GM21526 (cell line): ENCODE measurements at regions not wholly inside any gene's neighbourhood (a gene's known extent, or its start where the extent isn't known, plus 50 kb on each side); places are given as distances from the start of the nearest gene placed in this dataset.

Experiments used
- ATAC-seq: cut with Tn5 transposase; IDR thresholded peaks from one replicate; pipeline ENCODE4 v1.9.1; 2021; ENCODE audit warnings: moderate library complexity; ENCODE audit not compliant: unreplicated experiment, low FRiP score

DNA sequence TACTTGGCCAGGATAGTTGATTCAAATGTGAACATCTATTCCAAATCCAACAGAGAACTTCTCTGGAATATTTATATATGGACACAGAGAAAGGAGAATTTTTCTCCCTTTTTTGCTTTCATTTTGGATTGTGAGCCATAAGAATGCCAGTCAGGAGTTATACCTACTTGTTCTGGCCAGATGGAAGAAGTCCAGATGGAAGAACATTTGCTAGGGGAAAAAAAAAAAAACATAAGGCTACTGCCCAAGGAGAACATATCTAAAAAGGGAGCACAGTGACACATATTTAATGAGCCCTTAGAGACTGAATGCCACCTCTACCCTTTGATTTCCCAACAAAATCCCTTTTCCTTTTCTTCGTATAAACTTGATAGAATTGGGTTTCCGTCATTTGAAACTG lies 61.7 kb upstream of the PPP2R2B start:
- no peak for ATAC-seq

DNA sequence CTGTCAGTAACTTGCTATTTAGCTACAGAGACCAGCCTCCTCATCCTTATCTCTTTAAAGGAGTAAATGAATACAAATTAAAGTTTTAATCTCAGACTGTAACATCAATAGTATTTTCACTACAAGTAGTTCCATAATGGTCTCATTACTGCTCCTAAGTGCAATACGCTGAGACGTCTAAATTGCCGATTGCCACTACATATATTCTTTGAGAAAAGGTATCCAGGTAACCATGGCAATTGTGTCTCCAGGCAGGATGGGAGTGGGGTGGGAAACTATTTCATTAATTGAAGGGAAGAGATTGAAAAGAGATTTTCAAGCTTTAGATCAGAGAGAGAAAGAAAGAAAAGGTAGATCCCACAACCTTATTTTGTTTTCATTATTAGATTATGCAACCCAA lies 65.5 kb upstream of the PPP2R2B start:
- ATAC-seq = no peak

DNA sequence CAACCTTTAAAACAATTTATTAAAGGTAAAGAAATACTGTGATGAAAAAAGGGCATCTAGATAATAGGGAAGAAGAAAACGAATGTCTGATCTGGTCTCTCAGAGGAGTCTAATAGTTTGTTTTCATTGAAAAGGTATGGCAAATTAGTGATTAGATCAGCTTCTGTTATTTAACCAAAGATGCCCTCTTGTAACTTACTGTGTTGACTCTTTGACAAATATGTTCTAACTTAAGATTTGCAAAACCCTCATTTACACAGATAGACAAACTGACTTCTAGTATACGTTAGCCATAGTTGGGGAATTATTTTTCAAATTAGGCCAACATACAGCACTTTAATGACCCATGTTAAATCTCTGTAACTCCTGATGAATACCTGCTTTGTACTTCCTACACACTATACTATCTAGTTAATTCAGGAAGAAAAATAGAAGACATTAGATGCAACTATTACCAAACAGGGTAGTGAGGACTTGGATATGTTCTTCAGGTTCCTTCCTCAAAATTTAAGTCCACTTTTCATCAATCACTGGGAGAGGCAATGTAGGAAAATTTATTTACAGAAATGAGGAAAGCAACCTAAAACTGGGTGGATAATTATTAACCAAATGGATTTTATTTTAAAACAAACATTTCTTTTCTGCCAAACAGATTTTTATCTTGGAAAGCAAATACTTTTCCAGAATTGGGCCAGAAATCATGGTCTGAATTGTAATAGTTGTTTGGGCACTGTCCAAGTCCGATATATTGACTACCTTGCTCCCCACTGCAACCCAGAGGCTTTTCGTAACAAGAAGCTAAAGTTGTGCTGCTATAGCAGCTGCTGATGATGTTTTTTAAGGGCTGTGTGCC lies 66.4 kb upstream of the PPP2R2B start:
- ATAC-seq = no peak

DNA sequence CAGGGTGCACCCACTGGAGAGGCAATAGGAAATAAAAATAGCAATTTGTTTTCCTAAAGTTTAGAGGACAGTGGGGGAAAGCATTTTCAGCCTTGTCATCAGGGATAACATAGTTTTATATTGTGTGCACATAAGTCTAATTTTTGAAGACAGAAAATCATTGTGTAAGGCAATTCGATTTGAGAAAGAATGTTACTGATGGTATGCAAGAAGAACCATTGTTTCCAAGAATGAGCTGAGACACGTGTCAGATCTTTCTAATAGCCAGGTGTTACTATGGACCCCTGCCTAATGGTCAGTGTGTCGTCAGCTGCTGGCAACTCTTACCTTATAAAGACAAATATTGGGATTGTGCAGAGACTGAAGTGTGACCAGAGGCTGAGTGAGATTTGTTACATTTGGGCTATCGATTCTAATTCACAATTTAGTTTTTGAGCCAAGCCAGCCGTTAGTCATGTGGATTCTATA lies 67.1 kb upstream of the PPP2R2B start:
- no peak for ATAC-seq

DNA sequence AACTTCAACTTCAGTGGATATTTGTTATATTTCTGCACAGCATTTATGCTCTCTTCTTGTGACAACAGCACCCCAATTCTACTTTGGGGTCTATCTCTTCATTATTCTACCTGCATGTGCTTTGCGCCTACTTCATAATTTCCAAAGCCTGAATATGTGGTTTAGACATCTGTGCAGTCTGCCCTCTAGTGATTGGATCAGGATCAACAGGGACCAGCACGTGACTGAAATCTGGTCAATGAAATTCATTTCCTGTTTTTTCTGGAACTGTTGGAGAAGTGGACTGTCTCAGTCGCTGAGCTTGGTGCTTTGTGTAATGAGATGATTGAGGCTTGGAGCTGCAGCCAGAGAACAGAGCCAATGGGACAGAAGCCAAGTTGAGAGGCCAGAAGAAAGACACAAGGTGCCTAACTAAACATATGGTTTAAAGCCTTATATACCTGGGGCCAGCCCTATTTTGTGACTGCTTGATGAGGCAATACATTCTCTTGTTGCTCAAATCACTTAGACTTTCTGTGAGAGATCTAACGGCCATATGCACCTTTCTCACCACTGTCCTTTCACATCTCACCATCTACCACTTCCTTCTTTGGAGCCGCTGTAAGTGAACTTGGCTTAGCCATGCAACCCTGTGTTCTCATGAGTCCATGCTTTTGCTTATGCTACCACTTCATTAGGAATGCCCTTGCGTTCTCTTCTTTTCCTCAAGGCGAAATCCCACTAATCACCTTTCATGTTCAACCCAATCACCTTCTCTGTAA lies 68.8 kb upstream of the PPP2R2B start:
- no peak for ATAC-seq

DNA sequence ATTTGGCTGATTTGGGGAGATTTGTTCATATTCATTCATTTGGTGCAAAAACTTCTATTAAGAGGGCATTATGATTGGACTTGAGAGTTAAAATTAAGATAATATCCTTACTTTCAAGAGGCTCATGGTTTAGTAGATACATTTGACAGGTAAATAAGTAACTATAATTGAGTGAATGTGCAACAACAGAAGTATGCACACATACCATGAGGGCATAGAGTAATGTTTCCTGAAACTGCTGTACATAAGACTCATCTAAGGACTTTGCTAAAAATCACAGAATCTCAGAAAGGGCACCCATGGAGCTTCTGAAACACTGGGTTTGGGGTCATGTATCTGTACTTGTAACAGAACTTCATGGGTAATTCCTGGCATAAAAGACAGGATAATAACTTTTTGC lies 70.1 kb upstream of the PPP2R2B start:
- ATAC-seq = no peak

DNA sequence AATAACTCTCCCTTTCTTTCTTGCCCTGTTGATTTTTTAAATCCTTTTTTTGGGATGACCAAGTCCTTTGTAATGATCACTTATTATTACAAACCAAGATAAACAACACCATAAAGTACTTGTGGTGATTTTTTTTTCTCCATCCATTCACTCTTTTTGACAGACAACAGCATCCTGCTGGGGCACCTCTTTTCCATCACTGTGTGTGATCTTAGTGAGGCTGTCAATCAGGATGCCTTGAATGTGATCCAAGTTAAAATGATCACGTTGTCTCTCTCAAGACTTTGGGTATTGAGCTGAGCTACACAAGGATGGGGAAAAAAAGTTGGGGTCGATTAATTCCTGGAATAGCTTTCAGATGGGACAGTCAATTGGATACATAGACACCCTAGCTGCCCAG lies 73.6 kb upstream of the PPP2R2B start:
- ATAC-seq = no peak

DNA sequence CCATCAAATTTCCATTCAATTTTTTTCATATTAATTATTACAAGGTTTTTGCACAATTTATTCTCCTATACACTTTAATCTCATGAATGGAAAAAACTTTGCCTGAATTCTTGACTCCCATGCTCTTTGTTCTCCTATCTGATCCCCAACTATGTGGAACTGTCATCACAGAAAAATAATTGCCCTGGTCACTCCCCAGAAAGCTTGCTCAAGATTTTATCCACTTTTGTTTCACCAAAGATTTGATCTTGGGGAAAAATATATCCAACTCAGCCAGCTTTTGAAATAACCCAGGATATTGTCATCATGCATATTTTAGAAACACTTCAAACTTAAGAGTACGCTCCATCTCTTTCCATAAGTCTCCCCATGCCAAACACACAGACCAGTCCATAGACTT lies 77.7 kb upstream of the PPP2R2B start:
- ATAC-seq = no peak

DNA sequence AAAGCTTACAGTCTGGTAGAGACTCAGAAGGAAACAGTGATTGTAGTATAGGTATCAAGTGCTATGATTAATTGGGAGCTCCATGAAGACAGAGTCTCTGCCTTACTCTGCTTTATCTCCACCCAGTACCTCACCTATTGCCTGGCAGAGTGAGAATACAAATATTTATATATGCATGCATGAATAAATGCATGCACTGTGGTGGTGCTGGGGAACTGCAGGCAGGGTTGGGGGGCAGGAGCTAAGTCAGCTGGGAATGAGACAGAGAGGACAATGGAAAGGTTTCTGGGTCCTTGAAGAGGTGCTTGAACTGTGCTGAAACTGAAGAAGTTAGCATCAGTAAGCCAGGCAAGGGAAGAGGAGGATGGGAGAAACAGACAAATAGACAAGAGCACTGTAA lies 80.8 kb upstream of the PPP2R2B start:
- ATAC-seq = no peak

DNA sequence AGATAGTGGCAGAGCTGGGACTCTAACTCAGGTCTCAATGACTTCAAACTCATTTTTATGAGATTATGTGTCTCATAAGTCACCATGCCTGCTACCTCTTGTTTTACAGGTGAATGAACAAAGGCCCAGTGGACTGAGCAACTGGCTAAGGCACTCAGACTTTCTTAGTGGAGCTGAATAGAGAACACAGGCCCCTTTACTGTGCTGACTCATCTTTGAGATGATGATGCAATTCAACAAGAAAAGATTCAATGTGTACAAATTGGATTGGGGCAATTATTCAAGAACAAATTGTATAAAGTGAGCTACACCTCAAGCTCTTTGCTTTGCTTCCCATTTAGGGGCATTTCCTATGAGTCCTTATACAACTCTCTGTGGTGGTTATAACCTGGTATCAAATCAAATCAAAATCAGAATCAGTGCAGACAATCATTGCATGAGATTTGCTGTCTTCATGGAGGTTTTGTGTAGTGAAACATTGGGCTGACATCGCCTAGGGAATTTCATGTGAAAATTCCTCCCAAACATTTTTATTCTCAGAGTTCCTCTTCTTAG lies 84.3 kb upstream of the PPP2R2B start:
- ATAC-seq = no peak

DNA sequence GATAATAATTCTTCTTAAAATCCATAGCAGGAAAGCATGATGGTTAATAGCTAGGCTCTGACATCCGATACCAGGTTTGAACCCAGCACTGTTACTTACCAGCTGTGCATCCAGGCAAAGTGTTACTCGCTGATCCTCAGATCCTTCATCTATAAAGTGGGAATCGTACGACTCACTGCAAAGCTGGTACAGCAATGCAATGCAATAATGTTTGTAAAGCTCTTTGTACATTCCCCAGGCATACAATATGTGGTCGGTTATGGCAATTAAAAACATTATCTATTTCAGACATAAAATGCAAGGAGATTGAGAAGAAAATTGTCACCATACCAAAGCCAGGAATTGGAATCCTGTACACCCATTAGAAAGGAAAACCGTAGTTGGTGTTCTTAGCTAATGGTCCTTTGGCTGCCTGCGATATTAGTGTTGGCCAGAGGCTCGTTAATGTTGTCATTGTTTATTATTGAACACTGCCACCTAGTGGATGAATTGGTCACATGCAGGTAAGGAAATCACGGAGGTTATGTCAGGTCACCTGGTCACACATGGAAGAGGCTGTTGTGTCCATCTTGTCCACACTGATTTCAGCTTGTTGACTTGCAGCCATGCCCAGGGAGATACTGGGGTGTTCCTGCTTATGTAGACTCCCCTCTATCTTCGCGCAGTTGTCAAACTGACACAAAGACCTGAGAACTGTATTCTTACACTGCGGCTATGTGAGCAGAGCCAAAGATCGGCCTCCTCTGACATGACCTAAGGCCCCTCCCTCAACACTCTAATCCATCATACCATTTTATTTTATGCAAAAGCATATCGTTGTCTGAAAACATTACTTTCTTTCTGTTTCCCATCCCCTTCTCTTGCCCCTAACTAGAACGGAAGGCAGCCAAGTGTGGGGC lies 87.5 kb upstream of the PPP2R2B start:
- ATAC-seq = peak; percentile 98

DNA sequence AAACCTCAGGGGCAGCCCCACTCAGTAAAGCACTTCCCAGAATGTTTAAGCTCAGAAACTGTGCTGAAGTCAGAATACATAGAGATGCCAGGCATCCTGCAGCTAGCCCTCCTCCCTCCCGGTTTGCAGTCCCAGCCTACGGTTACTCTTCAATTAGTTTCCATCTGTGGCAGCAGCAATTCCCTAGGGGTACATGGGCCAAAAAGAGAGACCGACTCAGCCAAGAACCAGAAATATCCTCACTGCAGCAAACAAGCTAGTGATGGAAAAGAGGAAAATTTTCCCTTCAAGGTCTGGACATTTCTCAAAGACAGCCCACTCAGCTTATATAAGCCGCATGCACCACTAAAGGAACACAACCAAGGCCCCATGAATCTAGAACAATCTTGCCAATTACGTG lies 89.1 kb upstream of the PPP2R2B start:
- ATAC-seq = no peak

DNA sequence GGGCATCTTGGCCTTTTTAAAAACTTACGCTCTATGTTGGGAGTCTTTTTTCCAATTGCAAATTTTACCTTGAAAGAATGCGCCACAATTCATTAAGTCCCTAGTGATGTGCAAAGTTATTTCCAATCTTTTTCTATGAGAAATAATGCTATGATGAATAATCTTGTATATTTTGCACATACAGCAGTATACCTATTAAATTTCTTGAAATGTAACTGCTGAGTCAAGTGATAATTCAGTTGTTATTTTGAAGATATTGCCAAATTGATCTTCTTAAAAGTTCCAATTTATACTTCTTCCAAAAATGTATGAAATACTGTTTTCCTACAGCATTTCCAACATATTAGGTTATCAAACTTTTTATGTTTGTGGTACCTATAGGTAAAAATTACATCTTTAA lies 92.8 kb upstream of the PPP2R2B start:
- ATAC-seq = no peak

DNA sequence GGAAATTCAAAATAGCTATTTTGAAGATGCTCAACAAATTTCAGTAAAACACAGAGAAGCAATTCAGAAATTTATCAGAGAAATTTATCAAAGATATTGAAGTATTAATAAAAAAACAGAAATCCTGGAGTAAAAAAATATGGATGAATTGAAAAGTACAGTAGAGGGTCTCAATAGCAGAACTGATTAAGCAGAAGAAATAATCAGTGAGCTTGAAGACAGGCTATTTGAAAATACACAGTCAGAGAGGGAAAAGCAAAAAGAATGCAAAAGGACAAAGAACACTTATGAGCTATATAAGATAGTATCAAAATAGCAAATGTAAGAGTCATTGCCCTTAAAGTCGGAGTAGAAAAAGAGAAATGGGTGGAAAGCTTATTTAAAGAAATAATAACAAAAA lies 107.9 kb upstream of the PPP2R2B start:
- no peak for ATAC-seq

DNA sequence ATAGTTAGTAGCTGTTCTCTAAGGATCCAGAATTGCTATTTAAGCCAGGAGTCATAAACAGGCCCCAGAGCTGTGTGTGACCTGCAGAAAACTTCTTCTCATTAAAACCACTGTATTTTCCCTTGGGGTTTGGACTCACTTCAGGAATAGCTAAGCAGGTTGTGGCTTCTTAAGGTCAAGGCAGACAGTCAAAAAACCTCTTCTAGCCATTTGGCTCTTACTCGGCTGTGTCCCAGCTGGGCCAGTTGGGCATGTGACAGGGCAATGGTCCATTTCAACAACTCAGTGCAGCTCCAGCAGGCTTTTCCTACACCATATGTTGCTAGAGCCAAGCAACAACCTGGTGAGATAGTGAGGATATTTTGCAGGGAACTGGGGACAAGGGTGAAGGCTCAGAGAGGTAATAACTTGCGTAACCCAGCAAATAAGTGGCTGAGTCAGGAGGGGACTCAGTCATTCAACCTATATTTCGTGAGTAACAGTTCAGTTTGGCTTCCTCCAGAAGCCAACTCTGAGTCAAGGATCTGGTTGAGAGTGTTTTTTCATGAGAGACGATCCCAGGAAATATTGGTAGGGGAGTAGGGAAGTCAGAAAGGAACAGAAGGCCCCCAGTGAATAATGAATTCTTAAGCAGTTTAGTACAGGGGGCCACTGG lies 115.4 kb upstream of the PPP2R2B start:
- no peak for ATAC-seq

DNA sequence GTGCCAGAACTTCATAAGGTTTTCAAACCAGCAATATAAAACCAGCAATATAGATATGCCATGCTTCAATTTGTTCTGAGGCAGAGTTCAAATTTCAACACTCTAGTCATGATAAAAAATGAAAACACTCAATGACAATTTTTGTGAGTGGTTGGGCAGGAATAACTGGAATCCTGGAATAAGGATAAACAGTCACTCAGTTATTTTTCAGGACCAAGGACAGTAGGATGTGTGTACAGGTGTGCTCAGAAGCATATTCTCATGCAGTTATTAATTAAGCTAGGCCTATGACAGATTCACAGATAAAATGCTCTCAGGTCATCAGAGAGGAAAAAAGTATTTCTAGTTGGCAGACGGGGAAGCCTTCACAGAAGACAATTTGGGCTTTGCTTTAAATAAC lies 117.3 kb upstream of the PPP2R2B start:
- no peak for ATAC-seq

DNA sequence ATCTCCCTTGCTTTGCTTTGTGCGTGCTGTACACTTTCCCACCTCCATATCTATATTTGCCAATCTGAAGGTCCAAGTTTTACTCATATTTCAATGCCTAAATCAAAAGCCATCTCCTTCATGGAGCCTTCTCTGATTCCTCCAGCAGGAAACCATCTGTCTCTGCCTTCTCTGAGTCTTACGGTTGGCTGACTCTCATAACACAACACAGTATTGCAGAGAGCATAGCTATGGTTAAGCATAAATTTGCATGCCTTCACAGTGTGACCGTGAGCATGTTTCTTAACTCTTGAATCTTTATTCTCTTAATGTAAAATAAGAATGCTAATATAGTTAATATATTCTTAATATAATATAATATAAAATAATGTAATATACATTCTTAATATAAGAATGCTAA lies 136.8 kb upstream of the PPP2R2B start:
- ATAC-seq = no peak

DNA sequence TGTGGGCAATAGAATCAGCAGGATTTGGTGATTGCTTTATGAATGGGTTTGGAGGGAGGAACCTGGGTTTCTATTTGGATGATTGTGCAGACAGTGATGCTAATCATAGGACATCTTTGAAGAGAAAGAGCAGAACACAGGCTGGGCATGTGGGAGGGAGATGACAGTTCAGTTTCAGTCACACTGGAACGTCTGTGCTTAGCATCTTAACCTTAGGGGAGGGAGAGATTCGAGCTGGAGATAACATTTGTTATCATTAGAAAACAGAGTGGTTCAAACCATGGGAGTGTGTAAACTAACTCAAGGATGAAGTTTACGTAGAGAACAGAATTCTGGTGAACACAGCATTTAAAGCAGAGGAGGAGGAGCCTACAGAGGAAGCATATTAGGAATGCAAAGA lies 138.6 kb upstream of the PPP2R2B start:
- no peak for ATAC-seq

DNA sequence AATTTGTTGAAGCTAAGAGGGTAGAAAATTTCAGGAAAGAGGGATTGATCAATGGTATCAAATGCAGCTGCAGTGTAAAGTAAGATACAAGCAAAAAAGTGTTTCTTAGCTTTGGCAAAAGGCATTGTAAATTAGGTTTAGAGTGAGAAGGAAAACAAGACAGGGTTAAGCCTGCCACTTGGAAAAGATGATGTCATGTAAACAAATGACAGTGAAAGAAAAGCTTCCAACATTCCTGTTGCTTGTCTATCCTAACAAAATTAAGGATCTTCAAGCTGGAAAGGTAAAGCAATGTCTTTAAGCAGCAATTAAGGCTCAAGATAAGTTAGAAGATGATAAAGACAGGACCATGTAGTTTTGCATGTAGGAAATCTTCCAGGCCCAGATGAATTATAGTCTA lies 139.1 kb upstream of the PPP2R2B start:
- no peak for ATAC-seq

DNA sequence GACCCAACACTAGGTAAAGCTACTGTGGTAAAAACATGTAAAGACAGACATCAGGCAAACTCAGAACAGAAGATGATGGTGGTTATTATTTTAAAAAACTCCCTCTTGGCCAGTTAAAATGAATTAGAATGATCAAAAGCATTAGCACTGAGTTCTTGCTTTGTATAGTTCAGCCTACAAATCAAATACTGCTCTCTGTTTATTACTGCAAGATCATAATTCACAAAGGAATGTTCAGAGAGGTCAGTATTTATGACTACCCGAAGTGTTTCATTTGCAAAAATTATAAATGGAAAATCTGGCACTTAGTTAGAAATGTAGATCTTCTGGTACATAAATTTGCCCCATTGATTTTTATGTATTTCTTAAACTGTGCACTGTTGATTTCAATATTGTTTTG lies 140.3 kb upstream of the PPP2R2B start:
- no peak for ATAC-seq
